HepG2 (cell line): ENCODE measurements at regions not wholly inside any gene's neighbourhood (a gene's known extent, or its start where the extent isn't known, plus 50 kb on each side); places are given as distances from the start of the nearest gene placed in this dataset.
A peak's percentile ranks its signal among the peaks of the same experiment; 100 is the strongest.

Source experiments
- CREB1 ChIP-seq, 2 experiments: fragments of 450-650 bp in 1 of 2; IDR thresholded peaks; 2 replicates each; pipeline ENCODE4 v1.6.1; 2016 to 2017; ENCODE audit warnings: control low read depth in 1 of 2, mild to moderate bottlenecking in 1 of 2, missing compliant biosample characterization in 1 of 2, missing genetic modification characterization in 1 of 2
- EP300 ChIP-seq, 3 experiments: sonication (generic) in 1 of 3; formaldehyde crosslinking in 1 of 3; IDR thresholded peaks; 2 replicates each; pipeline versions ENCODE4 v1.5.1 to v1.6.1; 2011 to 2020; ENCODE audit warnings: low read depth in 2 of 3, low read length in 2 of 3, borderline replicate concordance in 1 of 3, improper control_type of control experiment in 1 of 3, mild to moderate bottlenecking in 1 of 3, missing genetic modification reagents in 1 of 3, moderate library complexity in 1 of 3
- FOXP1 ChIP-seq, 2 experiments: fragments of 450-650 bp in 1 of 2; IDR thresholded peaks; 2 replicates each; pipeline ENCODE4 v1.6.1; 2017 to 2018; ENCODE audit warnings: antibody characterized with exemption in 1 of 2
- HDAC2 ChIP-seq: sonication (generic); formaldehyde crosslinking; IDR thresholded peaks from 2 replicates; pipeline ENCODE4 v1.4.0; 2020; ENCODE audit warnings: missing genetic modification reagents
- JUN ChIP-seq: sonication (generic); formaldehyde crosslinking; IDR thresholded peaks from 2 replicates; pipeline ENCODE4 v1.4.0; 2020; ENCODE audit warnings: mild to moderate bottlenecking, missing genetic modification reagents
- MED1 ChIP-seq: sonication (generic); formaldehyde crosslinking; IDR thresholded peaks from 2 replicates; pipeline ENCODE4 v1.4.0; 2020; ENCODE audit warnings: missing genetic modification reagents
- NR2F2 ChIP-seq: IDR thresholded peaks from 2 replicates; pipeline ENCODE4 v1.6.1; 2012; ENCODE audit warnings: low read depth, inconsistent platforms, borderline replicate concordance
- PITX1 ChIP-seq: sonication (generic); formaldehyde crosslinking; IDR thresholded peaks from 2 replicates; pipeline ENCODE4 v1.5.1; 2020; ENCODE audit warnings: mild to moderate bottlenecking, missing genetic modification reagents
- POGZ ChIP-seq: sonication (generic); formaldehyde crosslinking; IDR thresholded peaks from 2 replicates; pipeline ENCODE4 v1.4.0; 2020; ENCODE audit warnings: mild to moderate bottlenecking, missing genetic modification reagents
- SCMH1 ChIP-seq: sonication (generic); formaldehyde crosslinking; IDR thresholded peaks from 2 replicates; pipeline ENCODE4 v1.9.0; 2021; ENCODE audit warnings: missing genetic modification reagents, mild to moderate bottlenecking, borderline replicate concordance
- SOX6 ChIP-seq, 2 experiments: fragments of 450-650 bp in 1 of 2; sonication (generic) in 1 of 2; formaldehyde crosslinking in 1 of 2; IDR thresholded peaks; 2 replicates each; pipeline versions ENCODE4 v1.4.0 to v1.6.1; 2017 to 2020; ENCODE audit warnings: antibody characterized with exemption in 1 of 2, mild to moderate bottlenecking in 1 of 2, missing genetic modification reagents in 1 of 2
- ZBTB21 ChIP-seq: sonication (generic); formaldehyde crosslinking; IDR thresholded peaks from 2 replicates; pipeline ENCODE4 v1.4.0; 2020; ENCODE audit warnings: missing genetic modification reagents
- ZMYM2 ChIP-seq: sonication (generic); formaldehyde crosslinking; IDR thresholded peaks from 2 replicates; pipeline ENCODE4 v1.8.0; 2022; ENCODE audit warnings: mild to moderate bottlenecking, missing genetic modification reagents
- ZNF24 ChIP-seq: fragments of 450-650 bp; IDR thresholded peaks from 2 replicates; pipeline ENCODE4 v1.6.1; 2017; ENCODE audit warnings: antibody characterized with exemption, mild to moderate bottlenecking
- ZNF292 ChIP-seq: sonication (generic); formaldehyde crosslinking; IDR thresholded peaks from 2 replicates; pipeline ENCODE4 v1.8.1; 2022; ENCODE audit warnings: mild to moderate bottlenecking, low read depth, missing genetic modification reagents, borderline replicate concordance
- ZNF644 ChIP-seq: IDR thresholded peaks from 2 replicates; pipeline ENCODE4 v1.6.1; 2016; ENCODE audit warnings: low read depth
- ZNF878 ChIP-seq: sonication (generic); formaldehyde crosslinking; IDR thresholded peaks from 2 replicates; pipeline ENCODE4 v1.8.1; 2023; ENCODE audit warnings: mild to moderate bottlenecking, missing genetic modification reagents, moderate library complexity
- TF ChIP-seq, protein P1 (sequence below): sonication (generic); formaldehyde crosslinking; IDR thresholded peaks from 2 replicates; pipeline ENCODE4 v1.4.0; 2020; ENCODE audit warnings: mild to moderate bottlenecking, low read depth, missing genetic modification reagents
- TF ChIP-seq, protein P2 (sequence below): sonication (generic); formaldehyde crosslinking; IDR thresholded peaks from 2 replicates; pipeline ENCODE4 v1.8.0; 2022; ENCODE audit warnings: mild to moderate bottlenecking, missing genetic modification reagents, borderline replicate concordance
- TF ChIP-seq, protein P3 (sequence below): IDR thresholded peaks from 2 replicates; pipeline ENCODE4 v1.6.1; 2012; ENCODE audit warnings: inconsistent platforms
- TF ChIP-seq, protein P4 (sequence below): sonication (generic); formaldehyde crosslinking; IDR thresholded peaks from 2 replicates; pipeline ENCODE4 v1.4.0; 2020; ENCODE audit warnings: missing genetic modification reagents
- TF ChIP-seq, protein P5 (sequence below): sonication (generic); formaldehyde crosslinking; IDR thresholded peaks from 2 replicates; pipeline ENCODE4 v1.5.0; 2020; ENCODE audit warnings: missing genetic modification reagents

DNA sequence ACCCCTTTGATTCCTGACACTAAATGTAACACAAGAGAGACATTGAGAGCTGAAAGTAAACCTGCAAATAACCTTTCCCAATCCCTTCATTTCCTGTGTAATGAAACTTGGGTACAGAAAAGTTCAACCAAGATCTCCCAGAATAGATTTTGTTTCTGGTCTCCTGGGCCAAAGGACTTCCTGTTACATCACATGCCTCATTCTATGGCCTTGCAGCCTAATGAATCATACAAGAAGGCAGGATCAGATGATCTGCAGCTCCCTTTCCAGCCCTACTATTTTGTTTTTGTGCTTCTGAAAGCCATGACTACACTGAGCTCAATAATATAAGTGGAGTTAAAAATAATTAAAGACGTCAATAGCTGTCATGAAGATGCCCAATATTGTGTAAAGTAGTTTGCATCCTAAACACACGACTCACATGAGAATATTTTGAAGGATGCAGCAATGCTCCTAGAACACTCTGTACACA lies 73.4 kb upstream of the NOX3 start (continued):
- TF ChIP-seq FOXP1 (IDR thresholded peaks at IDR 0.05), result no peak
- peak; percentile 83 for TF ChIP-seq FOXP1 (CRISPR knock-in tag; IDR thresholded peaks at IDR 0.05)
- TF ChIP-seq, protein P1, sequence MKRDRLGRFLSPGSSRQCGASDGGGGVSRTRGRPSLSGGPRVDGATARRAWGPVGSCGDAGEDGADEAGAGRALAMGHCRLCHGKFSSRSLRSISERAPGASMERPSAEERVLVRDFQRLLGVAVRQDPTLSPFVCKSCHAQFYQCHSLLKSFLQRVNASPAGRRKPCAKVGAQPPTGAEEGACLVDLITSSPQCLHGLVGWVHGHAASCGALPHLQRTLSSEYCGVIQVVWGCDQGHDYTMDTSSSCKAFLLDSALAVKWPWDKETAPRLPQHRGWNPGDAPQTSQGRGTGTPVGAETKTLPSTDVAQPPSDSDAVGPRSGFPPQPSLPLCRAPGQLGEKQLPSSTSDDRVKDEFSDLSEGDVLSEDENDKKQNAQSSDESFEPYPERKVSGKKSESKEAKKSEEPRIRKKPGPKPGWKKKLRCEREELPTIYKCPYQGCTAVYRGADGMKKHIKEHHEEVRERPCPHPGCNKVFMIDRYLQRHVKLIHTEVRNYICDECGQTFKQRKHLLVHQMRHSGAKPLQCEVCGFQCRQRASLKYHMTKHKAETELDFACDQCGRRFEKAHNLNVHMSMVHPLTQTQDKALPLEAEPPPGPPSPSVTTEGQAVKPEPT (CRISPR knock-in tag), result no peak
- peak; percentile 81 for TF ChIP-seq HDAC2
- TF ChIP-seq, protein P2, sequence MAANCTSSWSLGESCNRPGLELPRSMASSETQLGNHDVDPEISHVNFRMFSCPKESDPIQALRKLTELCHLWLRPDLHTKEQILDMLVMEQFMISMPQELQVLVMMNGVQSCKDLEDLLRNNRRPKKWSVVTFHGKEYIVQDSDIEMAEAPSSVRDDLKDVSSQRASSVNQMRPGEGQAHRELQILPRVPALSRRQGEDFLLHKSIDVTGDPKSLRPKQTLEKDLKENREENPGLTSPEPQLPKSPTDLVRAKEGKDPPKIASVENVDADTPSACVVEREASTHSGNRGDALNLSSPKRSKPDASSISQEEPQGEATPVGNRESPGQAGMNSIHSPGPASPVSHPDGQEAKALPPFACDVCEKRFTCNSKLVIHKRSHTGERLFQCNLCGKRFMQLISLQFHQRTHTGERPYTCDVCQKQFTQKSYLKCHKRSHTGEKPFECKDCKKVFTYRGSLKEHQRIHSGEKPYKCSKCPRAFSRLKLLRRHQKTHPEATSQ (CRISPR knock-in tag), result peak; percentile 79; the same call in 1 of the 2 replicates
- TF ChIP-seq, protein P3, sequence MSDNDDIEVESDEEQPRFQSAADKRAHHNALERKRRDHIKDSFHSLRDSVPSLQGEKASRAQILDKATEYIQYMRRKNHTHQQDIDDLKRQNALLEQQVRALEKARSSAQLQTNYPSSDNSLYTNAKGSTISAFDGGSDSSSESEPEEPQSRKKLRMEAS, result peak; percentile 17; the same call in 1 of the 2 replicates
- TF ChIP-seq ZMYM2 (CRISPR knock-in tag), result peak; percentile 54
- TF ChIP-seq EP300 (IDR thresholded peaks at IDR 0.05; ENCODE audit: low read depth in 2 of 2, low read length in 2 of 2), result peak in 1 of 2 experiments; percentile 95; a peak in 2 of 4 replicates
- TF ChIP-seq EP300 (CRISPR knock-in tag; IDR thresholded peaks at IDR 0.05; ENCODE audit: borderline replicate concordance), result peak; percentile 87
- TF ChIP-seq ZNF878, result peak; percentile 71; the same call in 1 of the 2 replicates
- peak; percentile 99 for TF ChIP-seq MED1 (CRISPR knock-in tag)
- TF ChIP-seq SCMH1 (CRISPR knock-in tag), result no peak
- no peak for TF ChIP-seq SOX6 (IDR thresholded peaks at IDR 0.05)
- peak; percentile 88 for TF ChIP-seq SOX6 (CRISPR knock-in tag; IDR thresholded peaks at IDR 0.05)
- TF ChIP-seq CREB1 (IDR thresholded peaks at IDR 0.05), result no peak
- peak; percentile 75 for TF ChIP-seq CREB1 (CRISPR knock-in tag; IDR thresholded peaks at IDR 0.05)
- peak; percentile 92 for TF ChIP-seq POGZ (CRISPR knock-in tag)
- peak; percentile 84 for TF ChIP-seq ZNF644
- peak; percentile 79 for TF ChIP-seq PITX1
- TF ChIP-seq, protein P4, sequence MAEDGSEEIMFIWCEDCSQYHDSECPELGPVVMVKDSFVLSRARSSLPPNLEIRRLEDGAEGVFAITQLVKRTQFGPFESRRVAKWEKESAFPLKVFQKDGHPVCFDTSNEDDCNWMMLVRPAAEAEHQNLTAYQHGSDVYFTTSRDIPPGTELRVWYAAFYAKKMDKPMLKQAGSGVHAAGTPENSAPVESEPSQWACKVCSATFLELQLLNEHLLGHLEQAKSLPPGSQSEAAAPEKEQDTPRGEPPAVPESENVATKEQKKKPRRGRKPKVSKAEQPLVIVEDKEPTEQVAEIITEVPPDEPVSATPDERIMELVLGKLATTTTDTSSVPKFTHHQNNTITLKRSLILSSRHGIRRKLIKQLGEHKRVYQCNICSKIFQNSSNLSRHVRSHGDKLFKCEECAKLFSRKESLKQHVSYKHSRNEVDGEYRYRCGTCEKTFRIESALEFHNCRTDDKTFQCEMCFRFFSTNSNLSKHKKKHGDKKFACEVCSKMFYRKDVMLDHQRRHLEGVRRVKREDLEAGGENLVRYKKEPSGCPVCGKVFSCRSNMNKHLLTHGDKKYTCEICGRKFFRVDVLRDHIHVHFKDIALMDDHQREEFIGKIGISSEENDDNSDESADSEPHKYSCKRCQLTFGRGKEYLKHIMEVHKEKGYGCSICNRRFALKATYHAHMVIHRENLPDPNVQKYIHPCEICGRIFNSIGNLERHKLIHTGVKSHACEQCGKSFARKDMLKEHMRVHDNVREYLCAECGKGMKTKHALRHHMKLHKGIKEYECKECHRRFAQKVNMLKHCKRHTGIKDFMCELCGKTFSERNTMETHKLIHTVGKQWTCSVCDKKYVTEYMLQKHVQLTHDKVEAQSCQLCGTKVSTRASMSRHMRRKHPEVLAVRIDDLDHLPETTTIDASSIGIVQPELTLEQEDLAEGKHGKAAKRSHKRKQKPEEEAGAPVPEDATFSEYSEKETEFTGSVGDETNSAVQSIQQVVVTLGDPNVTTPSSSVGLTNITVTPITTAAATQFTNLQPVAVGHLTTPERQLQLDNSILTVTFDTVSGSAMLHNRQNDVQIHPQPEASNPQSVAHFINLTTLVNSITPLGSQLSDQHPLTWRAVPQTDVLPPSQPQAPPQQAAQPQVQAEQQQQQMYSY (CRISPR knock-in tag), result no peak
- TF ChIP-seq NR2F2, result peak; percentile 66
- TF ChIP-seq ZBTB21 (CRISPR knock-in tag), result peak; percentile 81; the same call in 1 of the 2 replicates
- TF ChIP-seq, protein P5, sequence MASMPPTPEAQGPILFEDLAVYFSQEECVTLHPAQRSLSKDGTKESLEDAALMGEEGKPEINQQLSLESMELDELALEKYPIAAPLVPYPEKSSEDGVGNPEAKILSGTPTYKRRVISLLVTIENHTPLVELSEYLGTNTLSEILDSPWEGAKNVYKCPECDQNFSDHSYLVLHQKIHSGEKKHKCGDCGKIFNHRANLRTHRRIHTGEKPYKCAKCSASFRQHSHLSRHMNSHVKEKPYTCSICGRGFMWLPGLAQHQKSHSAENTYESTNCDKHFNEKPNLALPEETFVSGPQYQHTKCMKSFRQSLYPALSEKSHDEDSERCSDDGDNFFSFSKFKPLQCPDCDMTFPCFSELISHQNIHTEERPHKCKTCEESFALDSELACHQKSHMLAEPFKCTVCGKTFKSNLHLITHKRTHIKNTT (CRISPR knock-in tag), result no peak
- peak; percentile 58; the same call in 1 of the 2 replicates for TF ChIP-seq ZNF24
- TF ChIP-seq ZNF292 (CRISPR knock-in tag), result 0 out of 2 replicates have a peak, but pooled peaks have one; percentile 39
- peak; percentile 72; the same call in 1 of the 2 replicates for TF ChIP-seq JUN
